Ishikawa (cell line): ENCODE measurements at regions not wholly inside any gene's neighbourhood (a gene's known extent, or its start where the extent isn't known, plus 50 kb on each side); places are given as distances from the start of the nearest gene placed in this dataset.

Experiments used
- MAX ChIP-seq: IDR thresholded peaks from 2 replicates; pipeline ENCODE4 v1.6.1; 2012
- RAD21 ChIP-seq: IDR thresholded peaks from 2 replicates; pipeline ENCODE4 v1.6.1; 2012; ENCODE audit warnings: low read depth

DNA sequence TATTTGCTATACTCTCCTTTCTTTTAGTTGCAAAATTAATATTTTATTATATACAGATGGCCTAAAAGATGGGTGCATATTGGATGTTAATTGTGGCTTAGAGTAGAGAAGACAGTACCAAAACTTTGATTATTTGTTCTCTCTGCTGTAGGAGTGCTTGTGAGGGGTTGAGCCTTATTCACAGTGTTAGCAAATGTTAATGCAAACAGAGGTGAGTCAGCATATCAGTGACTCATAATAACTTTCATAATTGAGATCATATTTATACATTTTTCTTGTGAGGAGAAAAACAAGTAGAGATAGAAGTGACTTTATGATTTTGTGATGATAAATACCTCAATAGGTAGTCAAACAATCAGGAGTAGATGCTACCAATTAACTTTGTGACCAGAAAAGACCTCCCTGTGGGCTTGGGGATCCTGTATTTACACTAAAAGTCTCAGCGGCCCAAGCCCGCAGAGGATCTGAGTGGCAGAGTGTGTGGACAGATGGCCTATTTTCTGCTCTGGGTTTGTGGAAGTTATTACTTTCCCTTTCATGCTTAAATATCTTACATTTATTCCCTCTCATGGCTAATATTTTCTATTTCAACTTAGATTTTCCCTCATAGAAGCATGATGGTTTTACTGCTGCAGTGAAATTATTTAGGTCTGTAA is 226.5 kb downstream of the TAF11L14 start:
- TF ChIP-seq MAX (no peak), RAD21 (no peak)
